ENCODE measurements at regions not wholly inside any gene's neighbourhood (a gene's known extent, or its start where the extent isn't known, plus 50 kb on each side); places are given as distances from the start of the nearest gene placed in this dataset.

GRCh38 chr13:74820809-74821208, 661.2 kb downstream of the TBC1D4 start (continued):
- TF ChIP-seq GMEB1 (CRISPR knock-in tag; IDR thresholded peaks at IDR 0.05; ENCODE audit: borderline replicate concordance) (no peak), MEIS1 (CRISPR knock-in tag; IDR thresholded peaks at IDR 0.05; ENCODE audit: borderline replicate concordance) (no peak)

- H3K79me2 ChIP-seq (ENCODE audit: insufficient read depth, low read length): no peaks in the 10 kb centered on the region
- WGBS (ENCODE audit: low lambda C conversion rate): 0% methylated on average over 2 of the region's 2 CpGs
- ChIA-PET CTCF (ENCODE audit: low intra/inter-chr PET ratio, low total read pairs) (no interaction called here), POLR2A (no interaction called here)
- intact Hi-C loops (cut with micrococcal nuclease; ENCODE audit: unreplicated experiment) (no loop called here), in situ Hi-C loops (cut with HindIII; ENCODE audit: extremely low pct_ligation_motif_present, low pct_unique_long_range_greater_than_20kb) (no loop called here)
- H3K36me3 ChIP-seq (replicated peaks in 1 of 2; ENCODE audit: control insufficient read depth in 1 of 2, insufficient read depth in 2 of 2, low read length in 2 of 2): no peaks in the 10 kb centered on the region
- BruUV-seq (replicated peaks): no TSS peak
- no peaks in the 10 kb centered on the region; a peak in 1 of 5 replicates for H3K27me3 ChIP-seq (ENCODE audit: control insufficient read depth in 1 of 2, insufficient read depth in 2 of 2, low read length in 2 of 2)
- H3K4me2 ChIP-seq (ENCODE audit: low read depth, low read length): no peak overlapping the region
- no peak for TF ChIP-seq ZNF572 (CRISPR knock-in tag; IDR thresholded peaks at IDR 0.05)
- no peak for TF ChIP-seq MXI1 (IDR thresholded peaks at IDR 0.05; ENCODE audit: borderline replicate concordance, low read depth, low read length)
- no peak for TF ChIP-seq ZFP62 (CRISPR knock-in tag; IDR thresholded peaks at IDR 0.05)
- TF ChIP-seq KMT2B (CRISPR knock-in tag; IDR thresholded peaks at IDR 0.05): no peak
- no peak for TF ChIP-seq ZNF431 (CRISPR knock-in tag; IDR thresholded peaks at IDR 0.05; ENCODE audit: borderline replicate concordance, low read depth)
- no peak for TF ChIP-seq MIER2 (CRISPR knock-in tag; IDR thresholded peaks at IDR 0.05)
- DNase-seq (ENCODE audit: low spot score): no peak
- no peaks in the 10 kb centered on the region for H3K9me3 ChIP-seq (ENCODE audit: low read length)
- H4K20me1 ChIP-seq (ENCODE audit: insufficient read depth, low read length): no peaks in the 10 kb centered on the region
- H3K4me3 ChIP-seq (replicated peaks in 1 of 3; ENCODE audit: insufficient read depth in 1 of 3, low read depth in 2 of 3, low read length in 3 of 3): no peak overlapping the region
- no peak for ATAC-seq
- no peak for FAIRE-seq
- H3K27ac ChIP-seq (ENCODE audit: extremely low read length, insufficient read depth, low read length): no peak overlapping the region
- H3K4me1 ChIP-seq (ENCODE audit: insufficient read depth, low read length): no peaks in the 10 kb centered on the region
- H2AFZ ChIP-seq (ENCODE audit: low read length): no peak overlapping the region
- H3K9ac ChIP-seq (ENCODE audit: insufficient read depth, low read depth, low read length): no peak overlapping the region
Observed at GRCh38 chr13:74819549-74819948, 662.4 kb downstream of the TBC1D4 start.
